ENCODE measurements at regions not wholly inside any gene's neighbourhood (a gene's known extent, or its start where the extent isn't known, plus 50 kb on each side); places are given as distances from the start of the nearest gene placed in this dataset.

GRCh38 chr10:23869548-23869947 lies 339.4 kb upstream of the KIAA1217 start:
- TF ChIP-seq POLR2AphosphoS5 (IDR thresholded peaks at IDR 0.05; ENCODE audit: low read depth, low read length) = no peak
- TF ChIP-seq SIN3A (IDR thresholded peaks at IDR 0.05; ENCODE audit: borderline replicate concordance, insufficient read depth, low read length) = no peak
